ENCODE measurements at regions not wholly inside any gene's neighbourhood (a gene's known extent, or its start where the extent isn't known, plus 50 kb on each side); places are given as distances from the start of the nearest gene placed in this dataset.

DNA sequence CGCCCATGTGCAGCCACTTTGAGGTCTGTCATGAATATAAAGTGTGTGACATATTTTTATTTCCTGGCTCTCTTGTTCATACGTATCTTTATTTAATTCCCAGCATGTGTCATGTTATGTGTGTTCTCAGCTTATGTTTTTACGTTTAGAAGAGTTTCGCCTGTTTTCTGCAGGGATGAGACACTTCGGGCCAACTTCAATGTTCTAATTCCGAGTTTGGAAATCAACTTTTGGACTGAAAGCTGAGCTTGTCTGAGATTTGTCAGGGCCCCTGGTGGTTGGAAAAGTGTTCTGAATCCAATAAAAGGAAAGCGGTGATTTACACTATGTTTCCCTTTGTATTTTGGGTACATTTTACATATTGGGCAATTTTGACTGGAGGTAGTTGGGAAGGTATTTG lies 810.7 kb downstream of the TBC1D22A start:
- Mint-ChIP-seq H3K27ac (no peak overlapping the region), H3K36me3 (ENCODE audit: low read depth) (peaks cover 53% of the 10 kb centered on the region), H3K4me3 (no peak overlapping the region), H3K27me3 (ENCODE audit: insufficient read depth, low read depth, poor library complexity) (peaks cover 7% of the 10 kb centered on the region), H3K9me3 (peaks cover 99% of the 10 kb centered on the region), H3K4me1 (no peaks in the 10 kb centered on the region)
- no peaks in the 10 kb centered on the region for H3K27me3 ChIP-seq (ENCODE audit: insufficient read depth)
- no peak overlapping the region for H3K27ac ChIP-seq (ENCODE audit: low read depth)
- no peak overlapping the region for H3K4me3 ChIP-seq
- H3K9me2 ChIP-seq (ENCODE audit: insufficient read depth): no peaks in the 10 kb centered on the region
- TF ChIP-seq ZNF331 (CRISPR knock-in tag; IDR thresholded peaks at IDR 0.05; ENCODE audit: low read depth): no peak
- TF ChIP-seq, protein P1, sequence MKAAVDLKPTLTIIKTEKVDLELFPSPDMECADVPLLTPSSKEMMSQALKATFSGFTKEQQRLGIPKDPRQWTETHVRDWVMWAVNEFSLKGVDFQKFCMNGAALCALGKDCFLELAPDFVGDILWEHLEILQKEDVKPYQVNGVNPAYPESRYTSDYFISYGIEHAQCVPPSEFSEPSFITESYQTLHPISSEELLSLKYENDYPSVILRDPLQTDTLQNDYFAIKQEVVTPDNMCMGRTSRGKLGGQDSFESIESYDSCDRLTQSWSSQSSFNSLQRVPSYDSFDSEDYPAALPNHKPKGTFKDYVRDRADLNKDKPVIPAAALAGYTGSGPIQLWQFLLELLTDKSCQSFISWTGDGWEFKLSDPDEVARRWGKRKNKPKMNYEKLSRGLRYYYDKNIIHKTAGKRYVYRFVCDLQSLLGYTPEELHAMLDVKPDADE (IDR thresholded peaks at IDR 0.05): no peak
- TF ChIP-seq, protein P2, sequence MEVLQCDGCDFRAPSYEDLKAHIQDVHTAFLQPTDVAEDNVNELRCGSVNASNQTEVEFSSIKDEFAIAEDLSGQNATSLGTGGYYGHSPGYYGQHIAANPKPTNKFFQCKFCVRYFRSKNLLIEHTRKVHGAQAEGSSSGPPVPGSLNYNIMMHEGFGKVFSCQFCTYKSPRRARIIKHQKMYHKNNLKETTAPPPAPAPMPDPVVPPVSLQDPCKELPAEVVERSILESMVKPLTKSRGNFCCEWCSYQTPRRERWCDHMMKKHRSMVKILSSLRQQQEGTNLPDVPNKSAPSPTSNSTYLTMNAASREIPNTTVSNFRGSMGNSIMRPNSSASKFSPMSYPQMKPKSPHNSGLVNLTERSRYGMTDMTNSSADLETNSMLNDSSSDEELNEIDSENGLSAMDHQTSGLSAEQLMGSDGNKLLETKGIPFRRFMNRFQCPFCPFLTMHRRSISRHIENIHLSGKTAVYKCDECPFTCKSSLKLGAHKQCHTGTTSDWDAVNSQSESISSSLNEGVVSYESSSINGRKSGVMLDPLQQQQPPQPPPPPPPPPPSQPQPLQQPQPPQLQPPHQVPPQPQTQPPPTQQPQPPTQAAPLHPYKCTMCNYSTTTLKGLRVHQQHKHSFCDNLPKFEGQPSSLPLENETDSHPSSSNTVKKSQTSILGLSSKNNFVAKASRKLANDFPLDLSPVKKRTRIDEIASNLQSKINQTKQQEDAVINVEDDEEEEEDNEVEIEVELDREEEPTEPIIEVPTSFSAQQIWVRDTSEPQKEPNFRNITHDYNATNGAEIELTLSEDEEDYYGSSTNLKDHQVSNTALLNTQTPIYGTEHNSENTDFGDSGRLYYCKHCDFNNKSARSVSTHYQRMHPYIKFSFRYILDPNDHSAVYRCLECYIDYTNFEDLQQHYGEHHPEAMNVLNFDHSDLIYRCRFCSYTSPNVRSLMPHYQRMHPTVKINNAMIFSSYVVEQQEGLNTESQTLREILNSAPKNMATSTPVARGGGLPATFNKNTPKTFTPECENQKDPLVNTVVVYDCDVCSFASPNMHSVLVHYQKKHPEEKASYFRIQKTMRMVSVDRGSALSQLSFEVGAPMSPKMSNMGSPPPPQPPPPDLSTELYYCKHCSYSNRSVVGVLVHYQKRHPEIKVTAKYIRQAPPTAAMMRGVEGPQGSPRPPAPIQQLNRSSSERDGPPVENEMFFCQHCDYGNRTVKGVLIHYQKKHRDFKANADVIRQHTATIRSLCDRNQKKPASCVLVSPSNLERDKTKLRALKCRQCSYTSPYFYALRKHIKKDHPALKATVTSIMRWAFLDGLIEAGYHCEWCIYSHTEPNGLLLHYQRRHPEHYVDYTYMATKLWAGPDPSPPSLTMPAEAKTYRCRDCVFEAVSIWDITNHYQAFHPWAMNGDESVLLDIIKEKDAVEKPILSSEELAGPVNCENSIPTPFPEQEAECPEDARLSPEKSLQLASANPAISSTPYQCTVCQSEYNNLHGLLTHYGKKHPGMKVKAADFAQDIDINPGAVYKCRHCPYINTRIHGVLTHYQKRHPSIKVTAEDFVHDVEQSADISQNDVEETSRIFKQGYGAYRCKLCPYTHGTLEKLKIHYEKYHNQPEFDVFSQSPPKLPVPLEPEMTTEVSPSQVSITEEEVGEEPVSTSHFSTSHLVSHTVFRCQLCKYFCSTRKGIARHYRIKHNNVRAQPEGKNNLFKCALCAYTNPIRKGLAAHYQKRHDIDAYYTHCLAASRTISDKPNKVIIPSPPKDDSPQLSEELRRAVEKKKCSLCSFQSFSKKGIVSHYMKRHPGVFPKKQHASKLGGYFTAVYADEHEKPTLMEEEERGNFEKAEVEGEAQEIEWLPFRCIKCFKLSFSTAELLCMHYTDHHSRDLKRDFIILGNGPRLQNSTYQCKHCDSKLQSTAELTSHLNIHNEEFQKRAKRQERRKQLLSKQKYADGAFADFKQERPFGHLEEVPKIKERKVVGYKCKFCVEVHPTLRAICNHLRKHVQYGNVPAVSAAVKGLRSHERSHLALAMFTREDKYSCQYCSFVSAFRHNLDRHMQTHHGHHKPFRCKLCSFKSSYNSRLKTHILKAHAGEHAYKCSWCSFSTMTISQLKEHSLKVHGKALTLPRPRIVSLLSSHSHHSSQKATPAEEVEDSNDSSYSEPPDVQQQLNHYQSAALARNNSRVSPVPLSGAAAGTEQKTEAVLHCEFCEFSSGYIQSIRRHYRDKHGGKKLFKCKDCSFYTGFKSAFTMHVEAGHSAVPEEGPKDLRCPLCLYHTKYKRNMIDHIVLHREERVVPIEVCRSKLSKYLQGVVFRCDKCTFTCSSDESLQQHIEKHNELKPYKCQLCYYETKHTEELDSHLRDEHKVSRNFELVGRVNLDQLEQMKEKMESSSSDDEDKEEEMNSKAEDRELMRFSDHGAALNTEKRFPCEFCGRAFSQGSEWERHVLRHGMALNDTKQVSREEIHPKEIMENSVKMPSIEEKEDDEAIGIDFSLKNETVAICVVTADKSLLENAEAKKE (CRISPR knock-in tag; IDR thresholded peaks at IDR 0.05): no peak
- no peak for TF ChIP-seq JUNB (IDR thresholded peaks at IDR 0.05; ENCODE audit: unreplicated experiment)
- TF ChIP-seq POLR2AphosphoS5 (IDR thresholded peaks at IDR 0.05; ENCODE audit: low read depth): no peak
- TF ChIP-seq, protein P3, sequence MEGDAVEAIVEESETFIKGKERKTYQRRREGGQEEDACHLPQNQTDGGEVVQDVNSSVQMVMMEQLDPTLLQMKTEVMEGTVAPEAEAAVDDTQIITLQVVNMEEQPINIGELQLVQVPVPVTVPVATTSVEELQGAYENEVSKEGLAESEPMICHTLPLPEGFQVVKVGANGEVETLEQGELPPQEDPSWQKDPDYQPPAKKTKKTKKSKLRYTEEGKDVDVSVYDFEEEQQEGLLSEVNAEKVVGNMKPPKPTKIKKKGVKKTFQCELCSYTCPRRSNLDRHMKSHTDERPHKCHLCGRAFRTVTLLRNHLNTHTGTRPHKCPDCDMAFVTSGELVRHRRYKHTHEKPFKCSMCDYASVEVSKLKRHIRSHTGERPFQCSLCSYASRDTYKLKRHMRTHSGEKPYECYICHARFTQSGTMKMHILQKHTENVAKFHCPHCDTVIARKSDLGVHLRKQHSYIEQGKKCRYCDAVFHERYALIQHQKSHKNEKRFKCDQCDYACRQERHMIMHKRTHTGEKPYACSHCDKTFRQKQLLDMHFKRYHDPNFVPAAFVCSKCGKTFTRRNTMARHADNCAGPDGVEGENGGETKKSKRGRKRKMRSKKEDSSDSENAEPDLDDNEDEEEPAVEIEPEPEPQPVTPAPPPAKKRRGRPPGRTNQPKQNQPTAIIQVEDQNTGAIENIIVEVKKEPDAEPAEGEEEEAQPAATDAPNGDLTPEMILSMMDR (conservative IDR thresholded peaks at IDR 0.05; ENCODE audit: low read depth in 2 of 2): no peak
- no peaks in the 10 kb centered on the region for H3F3A ChIP-seq (replicated peaks; ENCODE audit: low read depth)
- no peak overlapping the region for H3K4me2 ChIP-seq
- H3K4me1 ChIP-seq (ENCODE audit: insufficient read depth): no peaks in the 10 kb centered on the region
- DNase-seq (ENCODE audit: low spot score) (no peak), ATAC-seq (no peak)
- H3K79me2 ChIP-seq (replicated peaks; ENCODE audit: insufficient read depth): no peaks in the 10 kb centered on the region
- H4K20me1 ChIP-seq (replicated peaks; ENCODE audit: insufficient read depth): no peaks in the 10 kb centered on the region
- no peak overlapping the region for H2AFZ ChIP-seq
- no peaks in the 10 kb centered on the region; the same call in none of the 2 replicates for H3K36me3 ChIP-seq (ENCODE audit: insufficient read depth)

All from GM23338 (cell line).